ENCODE measurements at regions not wholly inside any gene's neighbourhood (a gene's known extent, or its start where the extent isn't known, plus 50 kb on each side); places are given as distances from the start of the nearest gene placed in this dataset.
"Not testable (repeated sequence)": the region's sequence is repeated elsewhere in the genome, so short reads cannot be mapped to it uniquely, and the experiment has no call there.

GRCh38 chr1:206288453-206288852, 85.1 kb downstream of the SRGAP2 start:
- H3K9me3 Mint-ChIP-seq; H3K4me2 ChIP-seq (replicated peaks; ENCODE audit: extremely low read depth, low read length, poor library complexity, severe bottlenecking); H3K4me3 Mint-ChIP-seq; H3K27me3 Mint-ChIP-seq (ENCODE audit: low read depth in 3 of 3); H3K4me3 ChIP-seq (replicated peaks in 1 of 3; ENCODE audit: low read depth in 2 of 3, low read length in 3 of 3); H3K9me3 ChIP-seq (replicated peaks in 1 of 2; ENCODE audit: control insufficient read depth in 1 of 2, insufficient read depth in 1 of 2, low read length in 2 of 2); H3K36me3 Mint-ChIP-seq; H4K20me1 ChIP-seq (ENCODE audit: insufficient read depth, low read length); DNase-seq; H3K27ac ChIP-seq (ENCODE audit: low read depth in 1 of 2, low read length in 2 of 2); H3K27me3 ChIP-seq (ENCODE audit: control insufficient read depth in 2 of 2, insufficient read depth in 2 of 2, low read length in 2 of 2); H3K36me3 ChIP-seq (replicated peaks in 1 of 2; ENCODE audit: control insufficient read depth in 1 of 2, insufficient read depth in 2 of 2, low read length in 2 of 2); H2AFZ ChIP-seq (ENCODE audit: insufficient read depth, low read depth, low read length, poor library complexity, severe bottlenecking); H3K27ac Mint-ChIP-seq; H3K9ac ChIP-seq (ENCODE audit: insufficient read depth, low read length, poor library complexity, severe bottlenecking); intact Hi-C loops (cut with micrococcal nuclease): not testable (repeated sequence)
- WGBS (ENCODE audit: insufficient coverage) = no CpG with 5 or more reads among the region's 3 CpGs
- peaks cover 33% of the 10 kb centered on the region for H3K79me2 ChIP-seq (ENCODE audit: insufficient read depth, low read length)
- H3K4me1 Mint-ChIP-seq = peaks cover 20% of the 10 kb centered on the region
- peaks cover 11 to 17% of the 10 kb centered on the region in 2 donors for H3K4me1 ChIP-seq (ENCODE audit: control insufficient read depth in 1 of 2, insufficient read depth in 2 of 2, low read length in 2 of 2)

GRCh38 chr1:206297145-206298031, 94.0 kb downstream of the SRGAP2 start:
- H3K4me1 ChIP-seq (ENCODE audit: control insufficient read depth in 1 of 2, insufficient read depth in 2 of 2, low read length in 2 of 2); intact Hi-C loops (cut with micrococcal nuclease); H3K4me3 Mint-ChIP-seq; H3K36me3 Mint-ChIP-seq; H3K27me3 Mint-ChIP-seq (ENCODE audit: low read depth in 3 of 3); H3K36me3 ChIP-seq (replicated peaks in 1 of 2; ENCODE audit: control insufficient read depth in 1 of 2, insufficient read depth in 2 of 2, low read length in 2 of 2); DNase-seq; H3K27me3 ChIP-seq (ENCODE audit: control insufficient read depth in 2 of 2, insufficient read depth in 2 of 2, low read length in 2 of 2); H3K27ac Mint-ChIP-seq; H2AFZ ChIP-seq (ENCODE audit: insufficient read depth, low read depth, low read length, poor library complexity, severe bottlenecking); H3K9me3 ChIP-seq (replicated peaks in 1 of 2; ENCODE audit: control insufficient read depth in 1 of 2, insufficient read depth in 1 of 2, low read length in 2 of 2); H4K20me1 ChIP-seq (ENCODE audit: insufficient read depth, low read length); H3K9me3 Mint-ChIP-seq; H3K4me1 Mint-ChIP-seq; H3K79me2 ChIP-seq (ENCODE audit: insufficient read depth, low read length); H3K9ac ChIP-seq (ENCODE audit: insufficient read depth, low read length, poor library complexity, severe bottlenecking); H3K4me3 ChIP-seq (replicated peaks in 1 of 3; ENCODE audit: low read depth in 2 of 3, low read length in 3 of 3); H3K4me2 ChIP-seq (replicated peaks; ENCODE audit: extremely low read depth, low read length, poor library complexity, severe bottlenecking); H3K27ac ChIP-seq (ENCODE audit: low read depth in 1 of 2, low read length in 2 of 2): not testable (repeated sequence)
- no CpG with 5 or more reads among the region's 5 CpGs for WGBS (ENCODE audit: insufficient coverage)

GRCh38 chr1:206298032-206298392, 94.7 kb downstream of the SRGAP2 start:
- H3K4me1 Mint-ChIP-seq; H3K9me3 Mint-ChIP-seq; H3K27me3 ChIP-seq (ENCODE audit: control insufficient read depth in 2 of 2, insufficient read depth in 2 of 2, low read length in 2 of 2); H3K27ac Mint-ChIP-seq; intact Hi-C loops (cut with micrococcal nuclease); H3K36me3 Mint-ChIP-seq; H3K27me3 Mint-ChIP-seq (ENCODE audit: low read depth in 3 of 3); H2AFZ ChIP-seq (ENCODE audit: insufficient read depth, low read depth, low read length, poor library complexity, severe bottlenecking); H3K36me3 ChIP-seq (replicated peaks in 1 of 2; ENCODE audit: control insufficient read depth in 1 of 2, insufficient read depth in 2 of 2, low read length in 2 of 2); H3K9me3 ChIP-seq (replicated peaks in 1 of 2; ENCODE audit: control insufficient read depth in 1 of 2, insufficient read depth in 1 of 2, low read length in 2 of 2); H3K4me3 Mint-ChIP-seq; H3K4me1 ChIP-seq (ENCODE audit: control insufficient read depth in 1 of 2, insufficient read depth in 2 of 2, low read length in 2 of 2); H3K9ac ChIP-seq (ENCODE audit: insufficient read depth, low read length, poor library complexity, severe bottlenecking); DNase-seq; H3K27ac ChIP-seq (ENCODE audit: low read depth in 1 of 2, low read length in 2 of 2); H3K4me3 ChIP-seq (replicated peaks in 1 of 3; ENCODE audit: low read depth in 2 of 3, low read length in 3 of 3); H3K79me2 ChIP-seq (ENCODE audit: insufficient read depth, low read length); H3K4me2 ChIP-seq (replicated peaks; ENCODE audit: extremely low read depth, low read length, poor library complexity, severe bottlenecking); H4K20me1 ChIP-seq (ENCODE audit: insufficient read depth, low read length): not testable (repeated sequence)
- WGBS (ENCODE audit: insufficient coverage) = no CpG with 5 or more reads among the region's 4 CpGs

- peak overlapping the region in 3 of 7 donors; percentile 45 to 72 (median 66) for H3K27ac Mint-ChIP-seq
- H3K4me1 Mint-ChIP-seq; intact Hi-C loops (cut with micrococcal nuclease): not testable (repeated sequence)
These were observed 95.9 kb downstream of the SRGAP2 start for GRCh38 chr1:206299181-206299791.

More at GRCh38 chr1:206299181-206299791, 95.9 kb downstream of the SRGAP2 start:
- not testable (repeated sequence) for H3K4me3 Mint-ChIP-seq; H4K20me1 ChIP-seq (ENCODE audit: insufficient read depth, low read length); H3K9ac ChIP-seq (ENCODE audit: insufficient read depth, low read length, poor library complexity, severe bottlenecking); H3K9me3 ChIP-seq (replicated peaks in 1 of 2; ENCODE audit: control insufficient read depth in 1 of 2, insufficient read depth in 1 of 2, low read length in 2 of 2); H2AFZ ChIP-seq (ENCODE audit: insufficient read depth, low read depth, low read length, poor library complexity, severe bottlenecking); DNase-seq; H3K27me3 ChIP-seq (ENCODE audit: control insufficient read depth in 2 of 2, insufficient read depth in 2 of 2, low read length in 2 of 2); H3K4me3 ChIP-seq (replicated peaks in 1 of 3; ENCODE audit: low read depth in 2 of 3, low read length in 3 of 3); H3K36me3 ChIP-seq (replicated peaks in 1 of 2; ENCODE audit: control insufficient read depth in 1 of 2, insufficient read depth in 2 of 2, low read length in 2 of 2); H3K36me3 Mint-ChIP-seq; H3K27ac ChIP-seq (ENCODE audit: low read depth in 1 of 2, low read length in 2 of 2); H3K27me3 Mint-ChIP-seq (ENCODE audit: low read depth in 3 of 3); H3K9me3 Mint-ChIP-seq; H3K4me1 ChIP-seq (ENCODE audit: control insufficient read depth in 1 of 2, insufficient read depth in 2 of 2, low read length in 2 of 2); H3K79me2 ChIP-seq (ENCODE audit: insufficient read depth, low read length); H3K4me2 ChIP-seq (replicated peaks; ENCODE audit: extremely low read depth, low read length, poor library complexity, severe bottlenecking)
- WGBS (ENCODE audit: insufficient coverage) = no CpG with 5 or more reads among the region's 5 CpGs

All from CD14-positive monocyte (primary cell).